ENCODE measurements at regions not wholly inside any gene's neighbourhood (a gene's known extent, or its start where the extent isn't known, plus 50 kb on each side); places are given as distances from the start of the nearest gene placed in this dataset.

DNA sequence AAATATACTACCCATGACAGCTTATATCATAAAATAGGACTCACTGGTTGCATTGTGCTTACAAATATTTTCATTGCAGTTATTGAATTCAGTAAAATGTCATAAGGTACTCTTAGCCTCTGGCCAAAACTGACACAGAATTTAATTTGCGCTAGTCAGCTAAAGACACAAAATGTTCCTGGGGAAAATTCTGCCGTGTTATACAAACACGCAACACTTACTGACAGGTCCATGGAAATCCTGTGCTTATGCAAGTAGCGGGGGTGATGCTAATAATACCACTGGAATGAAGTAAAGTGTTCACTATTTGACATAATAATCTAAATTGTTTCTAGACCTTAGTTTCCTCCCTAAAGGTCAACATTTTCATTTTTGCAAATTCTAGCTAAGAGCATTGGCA is 354.4 kb upstream of the RSPO3 start:
- no peak for FAIRE-seq

DNA sequence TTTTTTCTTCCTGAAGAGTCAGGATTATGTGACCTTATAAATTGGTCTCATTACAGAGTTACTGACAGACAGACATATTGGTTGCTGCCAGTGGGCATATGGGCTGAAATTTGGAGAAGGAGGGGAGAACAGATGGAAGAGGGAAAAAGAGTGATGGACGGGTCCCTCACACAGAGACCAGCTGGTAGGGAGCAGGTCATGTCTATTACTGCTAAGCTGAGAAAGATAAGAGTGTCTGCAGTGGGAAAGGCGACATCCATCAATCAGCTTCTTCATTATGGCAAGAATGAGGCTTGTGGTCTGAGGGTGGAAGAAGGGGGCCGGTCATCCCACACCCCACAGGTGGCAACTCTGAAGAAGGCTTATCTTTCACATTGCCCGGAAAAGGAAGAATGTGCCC is 353.8 kb upstream of the RSPO3 start:
- no peak for FAIRE-seq

DNA sequence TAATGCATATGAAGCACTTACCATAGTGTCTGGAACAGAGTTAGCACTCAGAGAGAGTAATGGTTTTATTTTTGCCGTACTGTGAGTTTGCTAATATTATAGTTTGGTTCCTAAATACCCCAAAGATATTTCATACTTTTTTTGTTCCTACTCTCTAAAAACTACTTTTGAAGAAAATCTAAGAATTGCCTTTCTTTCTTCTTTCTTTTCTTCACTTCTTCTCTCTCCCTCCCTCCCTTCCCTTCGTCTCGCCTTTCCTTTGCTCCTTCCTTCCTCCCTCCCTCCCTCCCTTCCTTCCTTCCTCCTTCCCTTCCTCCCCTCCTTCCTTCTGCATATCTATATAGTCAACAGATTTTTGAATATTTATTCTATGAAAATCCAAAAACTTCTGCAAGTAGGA is 351.7 kb upstream of the RSPO3 start:
- no peak for FAIRE-seq

DNA sequence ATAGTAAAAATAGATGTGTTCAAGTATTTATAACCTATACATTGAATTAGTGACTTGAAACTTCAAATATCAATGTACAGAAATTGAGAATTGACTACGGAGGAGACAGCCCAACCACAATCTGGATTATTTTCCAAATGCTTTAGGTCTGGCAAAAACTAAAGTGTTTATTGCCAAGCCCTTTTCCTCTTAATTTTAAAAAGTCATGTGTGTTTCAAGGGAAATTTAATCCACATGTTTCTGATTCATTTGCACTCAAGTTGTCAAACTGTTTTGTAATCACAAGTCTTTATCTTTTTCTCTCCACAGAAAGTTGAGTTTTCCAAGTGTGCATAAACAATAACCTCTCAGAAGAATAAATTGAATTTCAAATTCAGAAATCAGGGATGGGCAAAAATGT is 350.8 kb upstream of the RSPO3 start:
- FAIRE-seq: no peak

DNA sequence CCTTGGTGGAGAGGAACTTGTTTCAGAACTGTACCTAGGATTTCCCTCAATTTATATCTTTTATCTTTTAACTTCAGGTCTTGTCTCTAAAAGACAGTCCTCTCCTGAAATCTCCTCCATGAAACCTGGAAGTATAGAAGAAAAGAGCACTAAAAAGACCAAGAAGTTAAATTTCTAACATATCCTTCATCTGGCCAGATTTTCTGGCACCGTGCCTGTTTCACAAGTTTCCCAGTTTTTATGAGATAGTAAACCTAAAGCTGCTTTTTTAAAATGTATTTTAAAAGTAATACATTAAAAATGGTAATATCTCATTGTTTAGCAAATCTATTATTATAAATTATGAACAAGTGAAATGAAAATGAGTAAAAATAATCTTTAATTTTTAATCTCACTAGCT is 348.3 kb upstream of the RSPO3 start:
- FAIRE-seq: no peak

DNA sequence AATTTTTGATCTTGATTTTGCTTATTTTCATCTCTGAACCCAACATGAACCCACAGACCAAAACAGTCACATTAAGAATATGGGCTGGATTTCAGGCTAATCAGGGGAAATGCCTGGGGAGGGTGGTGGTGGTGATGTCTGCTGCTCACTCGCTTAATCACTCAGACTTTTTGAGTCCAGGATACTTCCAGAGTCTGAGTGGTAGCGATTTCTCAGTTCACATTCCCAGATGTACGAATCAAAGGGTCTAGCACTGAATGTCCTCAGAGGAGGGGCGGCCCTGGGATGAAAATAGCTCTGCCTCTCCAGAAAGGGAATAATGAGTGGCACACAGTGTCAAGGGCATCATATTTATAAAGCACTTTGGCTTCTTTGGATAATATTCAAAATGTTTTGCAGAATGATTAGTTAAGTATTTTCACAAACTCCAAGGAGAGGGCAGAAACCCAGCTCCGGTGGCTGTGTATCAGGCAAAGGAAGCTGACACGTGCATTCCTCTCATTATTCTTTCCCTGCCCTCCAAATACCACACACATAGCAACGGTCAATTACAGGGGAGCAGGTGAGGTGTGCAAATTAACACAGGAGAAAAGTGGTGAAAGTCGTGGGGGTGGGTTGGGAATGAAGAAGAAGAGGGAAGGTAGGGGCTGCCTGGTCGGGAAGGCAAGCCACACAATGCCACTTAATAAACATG is 345.2 kb upstream of the RSPO3 start:
- FAIRE-seq: no peak

DNA sequence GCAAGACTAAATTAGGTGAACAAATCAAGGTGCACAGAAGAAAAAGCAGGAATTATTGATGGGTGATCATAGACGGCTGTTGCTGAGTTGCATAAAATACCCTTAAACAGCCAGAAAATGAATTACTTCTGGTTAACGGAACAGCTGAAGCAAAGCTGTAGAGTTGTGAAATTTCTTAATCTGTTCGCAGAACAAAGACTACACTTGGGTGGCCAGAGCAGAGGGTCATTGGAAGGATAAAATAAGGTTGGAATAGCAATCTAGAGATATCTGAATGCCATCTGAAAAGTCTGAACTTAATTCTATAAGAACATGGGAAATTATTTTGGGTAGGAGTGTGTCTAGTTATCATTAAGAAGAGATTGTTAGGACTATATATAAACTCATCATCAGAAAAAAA is 339.1 kb upstream of the RSPO3 start:
- FAIRE-seq: no peak

DNA sequence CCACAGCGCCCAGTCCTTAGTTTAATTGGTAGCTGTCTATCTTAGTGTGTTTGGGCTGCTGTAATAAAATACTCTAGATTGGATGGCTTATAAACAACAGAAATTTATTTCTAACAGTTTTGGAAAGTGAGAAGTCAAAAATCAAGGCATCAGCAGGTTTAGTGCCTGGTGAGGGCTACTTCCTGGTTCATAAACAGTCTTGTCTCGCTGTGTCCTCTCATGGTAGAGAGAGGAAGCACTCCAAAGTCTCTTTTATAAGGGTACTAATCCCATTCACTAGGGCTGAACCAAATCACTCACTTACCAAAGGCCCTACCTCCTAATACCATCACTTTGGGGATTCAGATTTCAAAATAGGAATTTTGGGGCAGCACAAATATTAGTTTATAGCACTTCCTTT is 336.9 kb upstream of the RSPO3 start:
- FAIRE-seq: no peak

DNA sequence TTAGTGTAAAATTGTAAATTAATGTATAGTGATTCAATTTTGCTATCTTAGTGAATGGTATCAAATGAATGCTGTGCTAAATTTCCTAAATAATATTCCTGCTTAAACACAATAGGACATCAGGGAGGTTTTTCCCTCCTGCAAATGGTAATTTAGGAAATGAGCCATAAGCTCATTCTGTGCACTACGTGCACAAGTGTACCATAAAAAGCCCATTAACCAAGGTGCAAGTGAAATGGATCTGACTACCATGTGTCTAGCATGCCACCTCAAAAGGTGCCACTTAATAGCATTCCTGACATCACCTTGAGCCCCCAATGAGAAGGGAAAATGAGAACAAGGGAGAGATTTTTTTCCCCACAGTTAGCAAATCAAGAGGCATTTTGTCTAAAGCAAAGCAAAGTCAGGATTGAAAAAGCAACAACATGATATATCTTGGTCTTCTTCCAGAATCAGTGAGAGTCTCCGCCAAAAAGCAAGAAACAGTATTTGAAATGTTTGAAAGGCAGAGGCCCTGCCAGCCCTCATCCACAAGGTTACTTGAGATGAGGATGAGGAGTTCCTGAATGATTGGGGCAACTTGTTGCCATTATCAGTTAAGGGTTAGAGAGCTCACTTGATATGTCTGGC is 334.2 kb upstream of the RSPO3 start:
- FAIRE-seq: no peak

DNA sequence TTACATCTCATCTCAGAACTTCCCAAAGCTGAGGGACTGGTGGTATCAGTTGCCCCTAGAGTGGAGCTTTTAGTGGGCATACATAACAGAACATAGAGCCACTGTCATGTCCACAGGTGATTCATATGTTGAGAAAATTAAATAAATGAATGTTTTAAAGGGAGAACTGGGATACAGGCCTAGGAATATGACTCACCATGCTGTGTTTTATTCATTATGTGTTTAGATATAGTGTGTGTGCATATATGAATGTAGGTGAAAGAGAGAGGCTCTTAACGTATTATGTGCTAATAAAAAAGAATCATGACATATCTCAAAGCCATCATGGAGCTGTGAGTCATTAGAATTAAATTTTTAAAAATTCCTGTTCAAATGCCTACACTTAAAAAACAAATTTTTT is 332.2 kb upstream of the RSPO3 start:
- no peak for FAIRE-seq

DNA sequence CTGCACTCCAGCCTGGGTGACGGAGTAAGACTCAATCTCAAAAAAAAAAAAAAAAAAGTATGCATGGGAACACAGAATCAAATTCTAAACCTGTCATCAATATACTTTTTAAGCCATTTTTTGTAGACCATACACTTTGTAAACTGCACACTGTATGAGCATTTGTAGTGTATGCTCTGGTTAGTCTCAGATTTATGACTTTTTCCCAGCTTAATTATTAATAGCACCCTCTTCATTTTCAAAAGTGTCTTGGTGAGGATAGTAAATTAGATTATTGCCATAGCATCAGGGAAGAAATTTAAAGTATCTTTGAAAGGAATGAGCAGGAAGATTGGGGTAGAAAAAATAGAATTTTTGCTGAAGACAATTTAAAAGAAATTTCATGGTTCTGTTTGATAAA is 330.8 kb upstream of the RSPO3 start:
- no peak for FAIRE-seq

DNA sequence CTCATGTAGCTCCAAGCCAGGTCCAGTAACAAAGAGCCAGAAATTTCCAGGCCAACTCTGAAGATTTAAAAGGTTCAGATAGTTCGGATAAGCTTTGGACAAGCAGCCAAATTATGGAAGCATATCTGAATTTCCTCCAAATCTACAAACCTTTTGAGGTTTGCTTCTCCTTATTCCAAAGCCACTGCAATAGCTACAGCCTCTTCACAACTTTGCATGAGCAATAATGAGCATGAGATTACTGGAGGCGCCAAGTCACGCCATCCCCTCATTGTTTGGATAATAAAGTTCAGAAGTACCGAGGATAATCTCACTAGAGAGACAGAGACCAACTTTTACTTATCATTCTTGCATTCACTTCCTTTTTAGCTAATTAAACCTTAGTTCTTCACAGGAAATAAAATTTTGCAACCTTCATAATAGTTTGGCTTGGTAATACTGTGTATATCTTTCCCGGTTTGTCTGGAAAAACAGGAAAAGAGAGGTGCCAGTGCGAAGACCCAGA is 329.6 kb upstream of the RSPO3 start:
- no peak for FAIRE-seq

DNA sequence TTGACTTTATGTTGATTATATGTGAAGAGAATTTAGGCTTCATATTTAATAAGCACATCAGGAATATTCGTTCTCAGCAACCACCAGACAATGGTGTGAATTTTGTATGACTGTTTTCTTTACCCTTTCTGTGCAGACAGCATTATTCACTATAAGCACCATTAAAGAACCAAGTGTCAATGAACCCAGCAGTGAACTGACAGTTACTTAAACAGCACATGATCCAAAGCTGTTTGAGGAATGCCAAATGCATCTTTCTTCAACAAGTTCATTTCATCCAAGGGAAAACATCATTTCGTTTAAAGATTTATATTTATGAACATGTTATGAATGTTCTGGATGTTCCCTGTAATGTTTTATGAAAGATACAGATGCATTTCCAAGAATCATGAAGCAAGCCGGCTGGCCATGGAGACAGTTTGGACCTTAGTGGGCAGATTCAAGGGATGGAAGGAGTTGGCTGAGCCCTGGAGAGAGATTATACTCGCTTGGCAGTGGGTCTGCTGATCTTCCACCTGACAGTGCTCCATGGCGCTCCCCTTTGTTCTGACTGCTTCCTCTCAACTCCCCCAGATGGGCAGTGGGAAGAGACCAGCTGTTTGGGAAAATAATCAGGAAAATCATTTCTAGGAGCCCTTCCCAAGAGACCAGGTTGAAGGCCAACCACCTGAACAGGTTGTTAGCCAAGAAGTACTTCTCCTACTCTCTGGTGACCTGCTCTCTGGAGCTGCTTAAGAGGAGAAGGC is 326.0 kb upstream of the RSPO3 start:
- FAIRE-seq: no peak

DNA sequence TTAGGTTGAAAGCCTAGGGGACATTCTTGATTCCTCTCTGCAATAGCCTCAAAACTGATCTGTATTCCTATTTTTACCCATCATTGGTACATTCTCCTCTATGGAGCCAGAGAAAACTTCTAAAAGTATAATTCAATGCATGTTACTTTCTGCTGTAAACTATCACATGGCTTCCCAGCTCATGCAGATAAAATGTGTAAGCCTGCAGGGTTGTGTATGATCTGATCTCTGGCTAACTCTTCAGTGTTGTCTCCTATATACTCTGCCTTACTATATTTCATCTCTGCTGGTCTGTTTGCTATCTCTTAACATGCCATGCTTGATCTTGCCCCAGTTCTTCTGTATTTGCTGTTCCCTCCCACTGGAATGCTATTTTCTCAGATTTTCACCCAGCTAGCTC is 323.3 kb upstream of the RSPO3 start:
- no peak for FAIRE-seq

DNA sequence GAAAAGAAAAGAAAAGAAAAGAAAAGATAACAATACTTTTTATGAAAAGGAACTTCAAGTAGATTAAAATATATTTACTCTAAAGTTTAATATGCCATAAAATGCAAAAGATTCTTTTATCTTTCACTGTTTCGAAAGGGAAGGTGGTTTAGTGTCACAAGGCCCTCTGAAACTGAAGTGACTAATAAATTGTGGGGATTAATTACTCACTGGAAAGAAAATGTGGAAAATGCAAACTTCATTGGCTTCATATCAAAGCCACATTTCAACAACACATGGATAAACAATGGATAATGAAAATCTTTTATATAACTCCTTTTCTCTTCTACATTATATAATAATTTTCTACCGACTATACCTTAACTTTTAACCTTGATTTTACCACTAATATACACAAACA is 320.5 kb upstream of the RSPO3 start:
- no peak for FAIRE-seq

DNA sequence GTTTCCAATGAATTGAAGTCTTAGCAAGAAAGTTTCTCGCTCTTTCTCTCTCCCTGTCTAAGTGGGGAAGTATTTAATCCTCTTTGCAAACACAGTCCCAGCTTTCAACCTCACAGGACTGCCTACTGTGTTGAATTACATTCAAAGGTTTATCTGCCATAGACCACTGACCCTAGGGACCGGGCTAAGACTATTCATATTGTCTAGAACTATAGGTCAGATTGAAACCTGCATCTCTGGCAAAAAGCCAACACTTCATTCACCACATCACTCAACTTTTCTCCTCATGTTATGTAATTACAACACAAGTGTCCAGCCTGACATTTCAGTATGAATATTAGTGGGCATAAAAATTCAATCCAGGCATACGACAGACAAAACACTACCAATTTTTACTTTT is 314.7 kb upstream of the RSPO3 start:
- no peak for FAIRE-seq

DNA sequence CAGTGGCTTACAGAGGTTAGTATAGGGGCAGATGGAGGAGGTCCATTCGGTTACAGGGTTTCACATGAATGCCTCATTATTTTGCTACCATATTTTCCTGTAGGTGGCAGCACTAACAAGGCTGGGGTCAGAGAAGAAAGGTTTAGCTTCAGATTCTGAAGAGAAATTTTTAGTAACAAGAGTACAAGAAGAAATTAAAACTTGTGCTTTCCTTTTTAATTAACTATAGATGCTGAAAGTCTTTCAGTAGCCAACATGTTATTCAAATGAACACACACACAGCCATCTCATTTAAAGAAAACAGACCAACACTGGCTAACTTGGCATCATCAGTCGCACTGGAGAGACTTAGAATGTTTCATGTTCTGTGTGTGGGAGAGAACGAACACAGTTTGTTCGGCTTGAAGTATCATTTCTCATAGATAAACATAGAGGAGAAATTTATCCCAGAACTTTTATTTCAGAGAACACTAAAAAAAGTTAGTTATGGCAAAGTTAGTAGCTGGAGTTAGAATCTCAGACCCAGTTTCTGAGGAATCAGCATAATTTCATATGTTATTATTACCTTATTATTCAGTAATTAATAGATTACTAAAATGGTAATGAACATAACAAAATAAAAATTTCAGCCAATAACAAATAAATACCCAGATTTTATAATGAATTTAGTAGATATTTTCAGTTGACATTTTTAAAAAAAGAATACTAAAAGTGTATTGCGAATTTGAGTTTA is 314.0 kb upstream of the RSPO3 start:
- FAIRE-seq: peak; percentile 43

DNA sequence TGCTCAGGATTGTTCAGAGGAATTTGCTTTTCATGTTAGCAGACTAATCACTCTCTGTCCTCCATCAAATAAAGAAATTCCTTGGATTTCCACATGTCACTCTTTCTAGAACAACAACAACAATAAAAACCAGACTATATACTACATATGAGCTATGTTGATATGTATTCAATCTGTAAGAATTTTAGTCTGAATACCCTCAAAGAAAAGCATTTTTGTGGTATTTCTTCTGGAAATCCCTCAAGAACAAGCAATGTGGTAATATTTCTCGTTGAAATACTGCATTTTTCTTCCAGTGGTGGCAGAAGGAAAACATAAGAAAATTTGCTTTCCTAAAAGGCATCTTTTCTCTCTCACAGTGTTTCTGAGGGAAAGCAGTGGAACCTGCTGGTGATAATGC is 312.6 kb upstream of the RSPO3 start:
- FAIRE-seq: no peak

DNA sequence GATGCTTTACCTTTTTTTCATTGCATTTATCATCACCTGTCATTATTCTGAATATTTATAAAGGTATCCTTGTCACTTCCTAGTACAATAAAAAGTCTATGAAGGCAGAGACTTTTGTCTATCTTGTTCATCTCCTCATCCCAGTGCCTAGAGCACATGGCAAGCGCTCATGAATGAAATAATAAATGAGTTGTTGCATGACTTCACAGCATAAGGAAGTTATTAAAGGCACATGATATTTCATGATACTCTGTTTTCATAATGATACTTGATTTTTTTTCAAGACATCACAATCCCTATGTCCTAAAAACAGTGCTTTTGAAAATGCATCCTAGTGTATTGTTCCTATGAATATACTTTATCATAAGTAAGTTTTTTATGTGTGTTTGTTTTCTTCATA is 310.6 kb upstream of the RSPO3 start:
- FAIRE-seq: no peak

DNA sequence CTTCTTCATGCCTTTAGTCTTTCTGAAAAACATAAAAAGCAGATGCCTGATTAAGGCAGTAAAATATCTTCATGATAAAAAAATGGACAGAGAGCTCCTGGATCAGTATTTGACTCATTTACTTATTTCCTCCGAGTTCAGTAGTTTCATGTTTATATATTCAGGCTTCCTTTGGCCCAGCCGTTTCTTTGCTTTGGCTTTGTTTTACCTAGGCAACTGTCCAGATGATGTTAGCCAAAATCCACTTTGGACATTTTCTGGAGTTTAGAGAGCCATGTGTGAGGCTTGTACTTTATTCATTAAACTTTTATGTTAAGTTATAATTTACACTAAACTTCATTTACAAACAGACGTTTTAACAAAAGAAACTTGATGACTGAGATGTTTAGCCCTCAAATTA is 307.1 kb upstream of the RSPO3 start:
- FAIRE-seq: no peak

DNA sequence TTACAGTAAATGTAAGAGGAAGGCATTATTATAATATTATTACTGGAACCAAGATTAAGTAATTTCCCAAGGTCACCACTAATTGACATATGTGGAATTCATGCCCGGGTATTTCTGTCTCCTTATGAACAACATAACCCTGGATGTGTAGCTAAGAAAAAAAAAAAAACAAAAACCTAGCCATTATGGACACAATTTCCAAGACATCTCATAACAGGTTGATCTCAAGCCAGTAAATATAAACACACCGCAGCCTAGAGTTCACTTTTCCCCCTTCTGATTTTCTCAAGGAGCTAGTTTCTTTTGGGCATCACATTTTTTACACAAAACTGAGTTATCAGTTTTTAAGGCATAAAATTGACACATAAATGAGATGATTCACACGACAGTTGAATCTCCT is 306.5 kb upstream of the RSPO3 start:
- FAIRE-seq: no peak

DNA sequence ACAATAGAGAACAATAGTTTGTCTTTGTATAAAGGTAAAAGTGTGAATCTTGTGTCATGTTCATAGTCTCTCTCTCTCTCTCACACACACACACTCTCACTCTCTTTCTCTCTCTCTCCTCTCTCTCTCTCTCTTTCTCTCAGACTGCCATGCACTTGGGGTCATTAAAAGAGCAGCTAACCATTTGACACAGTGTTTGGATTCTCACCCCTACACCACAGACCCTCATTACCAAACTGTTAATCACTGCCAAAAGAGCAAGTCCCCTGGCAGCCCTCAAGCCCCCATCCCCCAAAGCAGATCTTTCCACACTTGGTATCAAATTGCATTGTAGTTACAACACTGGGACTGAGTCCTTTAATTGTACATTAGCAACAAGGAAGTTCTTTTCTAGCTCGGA is 305.8 kb upstream of the RSPO3 start:
- FAIRE-seq: no peak

DNA sequence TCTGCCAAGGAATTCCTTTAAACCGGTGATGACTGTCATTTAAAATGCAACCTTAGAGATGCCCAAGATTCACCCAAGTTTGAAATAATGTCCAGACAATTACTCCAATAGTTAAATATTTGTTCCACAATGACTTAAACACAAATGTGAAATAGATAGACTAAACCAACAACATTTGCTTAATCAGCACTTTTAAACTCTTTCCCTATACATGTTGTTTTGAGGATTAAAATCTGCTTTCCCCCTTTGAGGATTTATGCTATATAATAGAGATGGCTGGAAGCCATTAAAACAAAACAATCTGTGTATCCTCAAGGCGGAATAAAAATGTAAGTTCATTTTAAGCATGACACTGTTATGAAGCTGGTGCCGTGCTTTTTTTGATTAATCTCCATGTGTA is 297.8 kb upstream of the RSPO3 start:
- no peak for FAIRE-seq

DNA sequence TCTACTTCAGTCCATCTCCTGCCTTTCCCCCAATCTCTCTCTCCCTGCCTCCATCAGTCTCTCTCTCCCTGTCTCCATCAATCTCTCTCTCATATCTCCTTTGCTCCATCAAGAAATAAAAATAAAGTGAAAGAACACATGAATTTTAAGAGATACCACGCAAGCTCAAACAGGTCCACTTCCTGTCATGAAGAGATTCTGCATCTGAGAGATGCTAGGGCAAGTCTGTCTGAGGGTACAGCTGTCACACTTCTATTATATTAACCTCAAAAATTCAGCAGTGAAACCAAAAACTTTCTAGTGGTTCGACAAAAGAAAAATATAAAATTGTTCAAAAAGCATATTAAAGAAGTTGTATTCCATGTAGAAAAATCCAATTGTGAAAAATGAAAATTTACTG is 296.8 kb upstream of the RSPO3 start:
- FAIRE-seq: no peak

Measured in colon (tissue), 2 donors.